IPS DF 6.9 (cell line): ENCODE measurements at regions not wholly inside any gene's neighbourhood (a gene's known extent, or its start where the extent isn't known, plus 50 kb on each side); places are given as distances from the start of the nearest gene placed in this dataset.

Experiments used
- DNase-seq: peaks from one replicate; pipeline ENCODE4 v3.0.0-alpha.2; 2013; ENCODE audit warnings: low read depth, low spot score
- H3K27ac ChIP-seq: one replicate; pipeline ENCODE4 v1.5.1; 2013; ENCODE audit warnings: low read length, control low read depth
- H3K27me3 ChIP-seq: 2 replicates; pipeline ENCODE4 v1.6.1; 2013; ENCODE audit warnings: mild to moderate bottlenecking, low read length; ENCODE audit not compliant: control insufficient read depth, insufficient read depth
- H3K36me3 ChIP-seq: 2 replicates; pipeline ENCODE4 v1.6.1; 2013; ENCODE audit warnings: low read length; ENCODE audit not compliant: control insufficient read depth, insufficient read depth
- H3K4me1 ChIP-seq: 2 replicates; pipeline ENCODE4 v1.6.1; 2013; ENCODE audit warnings: low read length; ENCODE audit not compliant: control insufficient read depth, insufficient read depth
- H3K4me3 ChIP-seq: 2 replicates; pipeline ENCODE4 v1.5.1; 2013; ENCODE audit warnings: mild to moderate bottlenecking, low read length
- H3K9me3 ChIP-seq: 2 replicates; pipeline ENCODE4 v1.6.1; 2013; ENCODE audit warnings: low read length, inconsistent platforms; ENCODE audit not compliant: control insufficient read depth, insufficient read depth
- WGBS: extraction: QIAGEN DNeasy Blood & Tissue Kit; methylation state at CpG from one replicate; pipeline ENCODE4 v1.1.7; 2013; ENCODE audit warnings: mixed read lengths, missing lambda C conversion rate; ENCODE audit not compliant: insufficient read length, insufficient coverage; 5-methylcytosine and 5-hydroxymethylcytosine counted together

DNA sequence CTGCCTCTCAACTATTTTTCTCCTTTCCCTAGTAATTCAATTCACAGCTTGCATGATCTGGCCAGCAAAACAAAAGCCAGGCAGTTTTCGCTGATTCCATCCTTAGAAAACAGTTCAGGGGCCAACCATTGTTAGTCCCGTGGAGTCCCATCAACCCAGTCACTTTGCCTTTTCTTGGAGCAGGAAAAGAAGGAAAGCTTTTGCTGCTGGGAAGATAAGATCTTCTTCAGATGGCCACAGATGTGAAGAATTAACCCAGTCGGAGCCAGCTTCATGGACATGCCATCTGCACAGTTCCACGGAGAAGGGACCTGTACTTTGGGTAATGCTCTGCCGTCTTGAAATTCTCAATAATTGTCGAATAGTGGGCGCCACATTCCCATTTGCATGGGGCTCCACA, 76.9 kb upstream of the TSHZ2 start:
- no peaks in the 10 kb centered on the region for H3K27me3 ChIP-seq
- no peak overlapping the region for H3K27ac ChIP-seq
- WGBS = no CpG with 5 or more reads among the region's 7 CpGs
- H3K9me3 ChIP-seq = no peaks in the 10 kb centered on the region
- H3K4me1 ChIP-seq = no peaks in the 10 kb centered on the region
- DNase-seq = no peak
- no peaks in the 10 kb centered on the region for H3K36me3 ChIP-seq
- H3K4me3 ChIP-seq = no peak overlapping the region

DNA sequence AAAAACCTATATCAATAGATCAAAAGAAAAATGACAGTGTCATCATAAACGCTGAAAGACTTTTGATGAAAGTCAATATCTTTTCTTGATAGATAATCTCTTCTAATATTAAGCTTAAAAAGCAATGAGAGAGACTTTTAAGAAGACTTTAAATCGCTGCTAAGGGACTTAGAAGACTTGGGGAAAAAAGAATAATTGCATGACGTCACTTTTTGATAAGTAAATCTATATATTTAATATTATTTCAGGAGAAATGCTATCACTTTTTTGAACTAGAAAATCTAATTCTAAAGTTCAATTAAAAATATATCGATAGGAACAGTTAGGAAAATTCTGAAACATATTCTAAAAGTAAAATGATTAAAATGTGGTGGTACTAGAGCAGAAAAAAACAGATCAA, 78.7 kb upstream of the TSHZ2 start:
- Histone ChIP-seq H3K27me3 (no peaks in the 10 kb centered on the region), H3K36me3 (no peaks in the 10 kb centered on the region), H3K27ac (no peak overlapping the region), H3K9me3 (no peaks in the 10 kb centered on the region), H3K4me3 (no peak overlapping the region), H3K4me1 (no peaks in the 10 kb centered on the region)
- no peak for DNase-seq
- WGBS = no CpG with 5 or more reads among the region's 4 CpGs

DNA sequence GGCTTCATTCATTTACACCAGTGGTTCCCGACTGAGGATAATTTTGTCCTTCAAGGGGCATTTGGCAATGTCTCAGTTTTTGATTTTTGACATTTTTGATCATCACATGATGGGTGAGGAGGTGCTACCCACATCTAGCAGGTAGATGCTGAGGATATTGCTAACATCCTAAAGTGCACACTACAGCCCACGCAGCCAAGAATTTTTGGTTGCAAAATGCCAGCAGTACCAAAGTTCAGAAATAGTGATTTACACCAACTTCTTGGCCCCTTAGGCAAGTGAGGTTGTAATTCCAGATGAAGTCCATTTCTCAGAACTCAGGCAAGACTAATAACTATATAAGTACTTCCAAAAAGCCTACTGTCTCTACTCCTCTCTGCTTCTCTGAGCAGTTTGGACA, 80.1 kb upstream of the TSHZ2 start:
- H3K27ac ChIP-seq = no peak overlapping the region
- no CpG with 5 or more reads among the region's 2 CpGs for WGBS
- DNase-seq = no peak
- H3K9me3 ChIP-seq = no peaks in the 10 kb centered on the region
- no peaks in the 10 kb centered on the region for H3K4me1 ChIP-seq
- no peaks in the 10 kb centered on the region for H3K27me3 ChIP-seq
- H3K36me3 ChIP-seq = no peaks in the 10 kb centered on the region
- H3K4me3 ChIP-seq = no peak overlapping the region

DNA sequence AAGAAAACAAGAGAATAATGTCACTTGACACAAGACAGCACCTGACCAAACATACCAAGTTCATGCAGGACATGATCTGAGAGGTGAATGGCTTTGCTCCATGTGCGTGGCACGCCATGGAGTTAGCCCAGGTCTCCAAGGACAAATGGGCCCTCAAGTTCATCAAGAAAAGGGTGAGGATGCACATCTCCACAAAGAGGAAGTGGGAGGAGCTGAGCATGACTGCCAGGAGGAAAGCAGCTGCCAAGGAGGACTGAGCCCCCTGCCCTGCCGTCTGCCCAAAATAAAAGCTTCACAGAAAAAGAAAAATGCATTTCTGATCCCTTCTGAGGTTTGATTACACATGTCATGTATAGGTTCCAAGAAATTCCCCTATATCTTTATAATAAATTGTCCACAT, 82.0 kb upstream of the TSHZ2 start:
- no peak for DNase-seq
- WGBS = no CpG with 5 or more reads among the region's 3 CpGs
- H3K27ac ChIP-seq = no peak overlapping the region
- H3K27me3 ChIP-seq = no peaks in the 10 kb centered on the region
- H3K36me3 ChIP-seq = no peaks in the 10 kb centered on the region
- no peaks in the 10 kb centered on the region for H3K9me3 ChIP-seq
- H3K4me3 ChIP-seq = no peak overlapping the region
- H3K4me1 ChIP-seq = no peaks in the 10 kb centered on the region

DNA sequence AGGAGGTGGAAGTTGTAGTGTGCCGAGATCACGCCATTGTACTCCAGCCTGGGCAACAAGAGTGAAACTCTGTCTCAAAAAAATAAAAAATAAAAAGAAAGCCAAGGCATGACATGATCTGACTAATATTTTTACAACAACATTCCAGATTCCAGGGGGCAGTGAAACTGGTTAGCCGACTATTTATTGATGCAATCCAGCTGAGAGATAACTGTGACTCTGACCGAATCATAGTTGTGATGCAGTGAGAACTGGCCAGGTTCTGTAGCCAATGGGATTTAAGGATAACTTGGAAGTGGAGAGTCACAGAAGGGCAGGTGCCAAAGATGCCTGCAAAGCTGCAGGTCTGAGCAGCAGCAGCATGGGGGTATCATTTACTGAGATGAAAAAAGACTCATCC, 82.9 kb upstream of the TSHZ2 start:
- H3K36me3 ChIP-seq = no peaks in the 10 kb centered on the region
- no peaks in the 10 kb centered on the region for H3K9me3 ChIP-seq
- H3K27ac ChIP-seq = no peak overlapping the region
- H3K4me1 ChIP-seq = no peaks in the 10 kb centered on the region
- no peak for DNase-seq
- WGBS = no CpG with 5 or more reads among the region's 4 CpGs
- H3K27me3 ChIP-seq = no peaks in the 10 kb centered on the region
- no peak overlapping the region for H3K4me3 ChIP-seq

DNA sequence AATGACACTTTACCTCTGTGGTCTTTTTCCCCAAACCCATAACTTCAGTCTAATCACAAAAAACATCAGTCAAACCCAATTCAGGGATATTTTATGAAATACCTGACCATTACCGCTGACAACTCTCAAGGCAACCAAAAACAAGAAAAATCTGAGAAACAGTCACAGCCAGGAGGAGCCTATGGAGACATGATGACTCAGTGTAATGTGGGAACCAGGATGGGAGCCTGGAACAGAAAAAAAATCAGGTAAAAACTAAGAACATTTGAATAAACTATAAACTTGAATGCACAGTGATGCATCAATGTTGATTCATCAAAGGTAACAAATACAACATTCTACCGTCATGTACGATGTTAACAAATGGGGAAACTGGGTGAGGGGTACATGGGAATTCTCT, 84.1 kb upstream of the TSHZ2 start:
- DNase-seq = no peak
- no peaks in the 10 kb centered on the region for H3K27me3 ChIP-seq
- H3K4me3 ChIP-seq = no peak overlapping the region
- no peak overlapping the region for H3K27ac ChIP-seq
- no peaks in the 10 kb centered on the region for H3K4me1 ChIP-seq
- WGBS = no CpG with 5 or more reads among the region's 3 CpGs
- H3K9me3 ChIP-seq = no peaks in the 10 kb centered on the region
- no peaks in the 10 kb centered on the region for H3K36me3 ChIP-seq

DNA sequence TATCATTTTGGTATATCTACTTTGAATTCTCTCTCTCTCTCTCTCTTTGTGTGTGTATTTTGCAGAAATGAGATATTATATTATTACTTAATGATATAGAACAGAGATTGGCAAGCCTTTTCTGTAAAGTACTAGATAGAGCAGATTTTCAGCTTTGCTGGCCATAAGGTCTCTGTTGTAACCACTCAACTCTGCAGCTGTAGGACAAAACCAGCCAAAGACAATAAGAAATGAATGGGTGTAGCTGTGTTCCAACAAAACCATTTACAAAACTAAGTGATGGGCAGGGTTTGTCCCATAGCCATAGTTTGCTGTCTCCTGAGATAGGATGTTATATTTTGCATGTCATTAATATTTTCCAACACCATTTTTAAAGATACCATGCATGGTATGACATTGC, 91.2 kb upstream of the TSHZ2 start:
- no peak overlapping the region for H3K4me3 ChIP-seq
- H3K27me3 ChIP-seq = no peaks in the 10 kb centered on the region
- H3K27ac ChIP-seq = no peak overlapping the region
- no peak for DNase-seq
- H3K36me3 ChIP-seq = no peaks in the 10 kb centered on the region
- no peaks in the 10 kb centered on the region for H3K4me1 ChIP-seq
- H3K9me3 ChIP-seq = no peaks in the 10 kb centered on the region

DNA sequence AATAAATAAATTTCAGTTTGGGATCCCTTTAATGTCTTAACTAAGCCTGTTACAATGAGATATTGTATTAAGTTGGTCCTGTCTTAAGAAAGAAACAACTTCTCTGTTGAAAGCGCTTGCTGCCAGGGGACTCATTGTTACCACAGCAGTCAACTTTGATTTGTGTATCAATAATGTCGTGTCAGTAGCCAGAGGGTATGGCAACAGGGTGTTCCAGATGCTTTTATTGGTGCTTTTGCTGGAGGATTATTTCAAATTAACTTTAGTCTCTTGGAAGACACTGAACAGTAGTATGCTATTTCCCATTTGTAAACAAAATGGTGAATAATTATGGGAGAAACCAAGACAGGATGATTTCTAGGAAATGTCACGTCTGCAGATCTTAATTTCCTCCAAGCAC, 91.9 kb upstream of the TSHZ2 start:
- WGBS = no CpG with 5 or more reads among the region's 3 CpGs
- H3K9me3 ChIP-seq = no peaks in the 10 kb centered on the region
- no peaks in the 10 kb centered on the region for H3K27me3 ChIP-seq
- H3K4me3 ChIP-seq = no peak overlapping the region
- no peak for DNase-seq
- H3K36me3 ChIP-seq = no peaks in the 10 kb centered on the region
- H3K27ac ChIP-seq = no peak overlapping the region
- H3K4me1 ChIP-seq = no peaks in the 10 kb centered on the region

DNA sequence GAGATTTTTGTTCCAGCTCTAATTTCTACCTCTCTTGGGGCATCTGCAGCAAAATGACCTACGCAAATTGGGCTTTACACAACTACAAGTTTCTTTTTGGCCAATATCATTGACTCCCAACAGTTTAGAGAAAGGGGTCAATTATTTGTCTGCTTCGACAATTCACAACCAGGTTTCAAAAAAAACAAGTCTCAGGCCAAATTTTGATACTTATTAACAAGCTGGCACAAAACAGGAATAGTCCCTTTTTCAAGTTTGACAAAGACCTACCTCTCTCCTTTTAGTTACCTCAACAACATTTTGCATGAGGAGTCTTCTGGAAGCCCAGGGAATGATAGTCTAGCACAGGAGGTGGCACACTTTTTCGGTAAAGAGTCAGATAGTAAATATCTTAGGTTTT, 97.9 kb upstream of the TSHZ2 start:
- Histone ChIP-seq H3K36me3 (no peaks in the 10 kb centered on the region), H3K4me3 (no peak overlapping the region), H3K9me3 (no peaks in the 10 kb centered on the region), H3K27me3 (no peaks in the 10 kb centered on the region), H3K27ac (no peak overlapping the region), H3K4me1 (no peaks in the 10 kb centered on the region)
- no peak for DNase-seq
- WGBS = no CpG with 5 or more reads among the region's 3 CpGs

DNA sequence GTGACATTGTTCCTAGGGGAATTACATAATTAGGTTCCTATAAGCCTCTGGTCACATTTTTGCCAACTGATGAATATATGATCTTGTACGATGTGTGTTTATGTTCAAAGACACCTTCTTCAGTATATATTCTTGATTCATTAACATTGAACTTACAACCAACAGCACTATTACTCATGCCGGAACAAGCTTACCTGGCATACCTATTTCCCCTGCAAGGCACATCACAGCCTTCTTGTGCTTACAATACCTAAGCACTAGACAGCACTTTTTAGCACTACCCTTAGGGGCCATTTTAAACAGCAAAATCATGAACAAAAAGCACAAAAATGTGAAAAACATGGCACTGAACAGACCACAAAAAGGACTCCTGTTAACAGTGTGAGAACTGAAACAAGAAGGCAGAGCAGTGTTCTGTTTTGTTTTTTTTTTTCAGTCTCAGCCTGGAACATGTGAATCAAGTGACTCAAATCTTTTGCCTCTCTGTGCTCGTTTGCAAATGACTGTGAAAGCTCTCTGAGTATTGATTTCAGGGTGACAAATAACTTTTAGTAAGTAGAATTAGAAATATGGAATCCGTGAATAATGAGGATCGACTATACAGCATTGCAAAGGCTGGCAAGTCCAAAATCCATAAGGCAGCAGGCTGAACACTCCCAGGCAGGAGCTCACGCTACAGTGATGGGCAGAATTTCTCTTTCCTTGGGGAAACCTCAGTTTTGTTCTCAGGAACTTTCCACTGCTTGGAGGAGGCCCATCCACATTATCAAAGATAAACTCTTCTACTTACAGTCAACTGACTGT, 102.3 kb upstream of the TSHZ2 start:
- no peak for DNase-seq
- H3K27me3 ChIP-seq = no peaks in the 10 kb centered on the region
- no peaks in the 10 kb centered on the region for H3K9me3 ChIP-seq
- no CpG with 5 or more reads among the region's 6 CpGs for WGBS
- H3K4me3 ChIP-seq = no peak overlapping the region
- H3K27ac ChIP-seq = no peak overlapping the region
- H3K4me1 ChIP-seq = no peaks in the 10 kb centered on the region
- H3K36me3 ChIP-seq = no peaks in the 10 kb centered on the region

DNA sequence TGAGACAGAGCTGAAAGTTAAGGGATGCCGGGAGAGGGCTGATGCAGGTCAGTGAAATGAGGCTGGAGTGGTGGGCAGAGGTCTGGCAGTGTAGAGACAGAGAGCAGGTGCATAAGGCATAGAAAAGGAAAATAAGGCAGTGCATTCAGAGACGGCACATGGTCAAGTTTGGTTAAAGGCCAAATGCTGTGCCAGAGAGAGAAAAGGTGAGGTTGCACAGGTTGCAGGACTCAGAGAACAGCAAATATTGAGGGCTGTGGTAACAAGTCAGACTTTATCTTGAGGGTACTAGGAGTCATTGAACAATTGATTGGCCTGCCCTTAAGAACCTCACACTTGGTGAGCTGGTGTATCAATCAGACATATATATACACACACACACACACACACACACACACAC, 102.9 kb upstream of the TSHZ2 start:
- DNase-seq = no peak
- H3K27me3 ChIP-seq = no peaks in the 10 kb centered on the region
- no peaks in the 10 kb centered on the region for H3K36me3 ChIP-seq
- WGBS = no CpG with 5 or more reads among the region's 2 CpGs
- H3K4me1 ChIP-seq = no peaks in the 10 kb centered on the region
- no peak overlapping the region for H3K27ac ChIP-seq
- no peaks in the 10 kb centered on the region for H3K9me3 ChIP-seq
- no peak overlapping the region for H3K4me3 ChIP-seq
